Coronary artery (tissue), 2 donors: ENCODE measurements at regions not wholly inside any gene's neighbourhood (a gene's known extent, or its start where the extent isn't known, plus 50 kb on each side); places are given as distances from the start of the nearest gene placed in this dataset.

Experiments
- DNase-seq: peaks from one replicate; pipeline ENCODE4 v3.0.0-alpha.2; 2017; ENCODE audit warnings: low spot score
- H3K27ac ChIP-seq, 2 donors: fragments of 200-600 bp; sonication (generic); one replicate each; pipeline ENCODE4 v1.5.1; 2016 to 2019
- H3K4me3 ChIP-seq: fragments of 200-600 bp; sonication (generic); 2 replicates; pipeline ENCODE4 v1.5.1; 2016; ENCODE audit warnings: mild to moderate bottlenecking, moderate library complexity
- CTCF ChIP-seq: fragments of 200-600 bp; sonication (generic); IDR thresholded peaks from one replicate; pipeline ENCODE4 v1.5.1; 2019; ENCODE audit warnings: antibody characterized with exemption

DNA sequence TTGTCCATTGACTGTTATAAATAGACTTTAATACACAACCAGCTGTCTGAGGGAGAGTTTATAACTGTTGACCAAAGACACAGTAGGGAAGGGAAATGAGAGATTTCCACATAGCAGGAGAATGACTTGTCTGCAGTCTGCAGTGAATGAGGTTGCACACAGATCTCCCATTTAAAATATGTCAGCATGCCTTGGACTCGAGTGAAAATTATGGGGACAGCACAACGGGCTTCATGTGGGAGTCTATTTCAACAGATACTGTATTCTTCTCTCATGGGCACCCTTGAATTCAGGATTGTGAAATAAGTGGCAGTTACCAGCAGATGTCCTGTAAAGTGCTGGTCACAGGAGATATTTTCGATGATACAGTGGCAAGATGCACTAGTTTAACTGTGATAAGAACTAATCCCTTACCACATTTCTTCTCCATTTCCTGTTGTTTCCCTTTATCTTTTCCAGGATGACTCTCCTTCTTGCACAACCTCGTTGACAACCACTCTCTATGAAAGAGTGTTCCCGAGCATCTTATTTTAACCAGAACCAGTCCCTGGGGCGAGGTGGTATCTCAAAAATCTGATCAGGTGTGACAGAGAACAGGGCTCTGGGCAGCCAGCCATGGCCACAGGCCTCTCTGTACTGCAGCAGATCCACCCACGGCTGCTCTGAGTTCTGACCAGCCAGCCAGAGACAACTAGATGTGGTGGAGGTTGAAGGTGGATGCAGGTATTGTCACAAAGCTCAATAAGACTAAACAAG, 51.5 kb upstream of the MAP3K1 start:
- no peak for DNase-seq
- no peak for TF ChIP-seq CTCF
- H3K4me3 ChIP-seq: no peak overlapping the region
- no peak overlapping the region for H3K27ac ChIP-seq

DNA sequence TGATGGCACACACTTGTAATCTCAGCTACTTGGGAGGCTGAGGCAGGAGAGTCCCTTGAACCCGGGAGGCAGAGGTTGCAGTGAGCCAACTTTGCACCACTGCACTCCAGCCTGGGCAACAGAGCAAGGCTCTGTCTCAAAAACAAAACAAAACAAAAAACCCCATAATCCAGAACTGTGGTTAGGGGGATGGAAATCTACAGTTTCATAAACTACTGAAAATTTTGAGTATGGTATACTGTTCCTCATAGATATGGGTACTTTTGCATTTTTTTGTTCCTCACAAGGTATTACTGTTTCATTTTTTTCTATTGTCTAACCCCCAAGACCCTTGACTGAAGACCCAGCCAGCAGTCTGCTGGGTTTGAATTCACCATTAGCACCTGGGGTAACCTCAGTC, 52.2 kb upstream of the MAP3K1 start:
- Histone ChIP-seq H3K27ac (no peak overlapping the region), H3K4me3 (no peak overlapping the region)
- TF ChIP-seq CTCF: no peak
- DNase-seq: no peak

DNA sequence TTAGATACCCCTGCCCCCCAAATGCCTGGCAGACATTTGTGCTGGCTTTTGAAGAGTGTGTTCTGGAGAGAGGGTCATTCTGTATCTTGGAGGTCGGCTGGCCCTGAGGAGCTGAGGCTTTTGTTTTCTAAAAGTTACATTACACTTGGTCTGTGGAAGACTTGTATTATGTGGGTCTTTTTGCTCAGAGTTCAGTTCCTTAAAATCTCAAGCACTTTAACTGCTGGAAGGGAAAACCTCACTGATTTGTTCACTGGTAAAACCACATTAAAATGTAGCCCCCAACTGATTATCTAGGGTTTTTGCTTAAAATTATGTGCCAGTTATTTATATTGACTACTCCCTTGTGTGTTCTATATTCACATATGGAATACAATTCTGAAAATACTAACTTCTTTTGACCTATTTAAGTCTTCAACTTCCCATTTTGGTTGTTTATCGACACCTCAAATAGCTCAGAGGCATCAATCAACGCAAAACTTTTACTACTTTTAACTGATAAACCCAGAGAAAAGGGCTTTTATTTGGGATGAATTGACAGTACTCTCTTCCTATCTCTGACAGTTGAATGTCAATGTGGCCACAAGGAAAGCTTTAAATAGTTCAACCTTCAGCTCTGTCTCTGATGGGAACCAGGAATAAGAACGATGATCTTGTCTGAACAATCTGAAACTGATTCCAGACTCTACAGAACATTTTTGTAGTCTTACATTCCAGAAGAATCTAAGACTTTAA, 54.0 kb upstream of the MAP3K1 start:
- TF ChIP-seq CTCF: no peak
- no peak overlapping the region for H3K27ac ChIP-seq
- no peak for DNase-seq
- H3K4me3 ChIP-seq: no peak overlapping the region

GRCh38 chr5:56760723-56761122, 54.6 kb upstream of the MAP3K1 start:
- no peak overlapping the region for H3K27ac ChIP-seq
- DNase-seq: no peak

DNA sequence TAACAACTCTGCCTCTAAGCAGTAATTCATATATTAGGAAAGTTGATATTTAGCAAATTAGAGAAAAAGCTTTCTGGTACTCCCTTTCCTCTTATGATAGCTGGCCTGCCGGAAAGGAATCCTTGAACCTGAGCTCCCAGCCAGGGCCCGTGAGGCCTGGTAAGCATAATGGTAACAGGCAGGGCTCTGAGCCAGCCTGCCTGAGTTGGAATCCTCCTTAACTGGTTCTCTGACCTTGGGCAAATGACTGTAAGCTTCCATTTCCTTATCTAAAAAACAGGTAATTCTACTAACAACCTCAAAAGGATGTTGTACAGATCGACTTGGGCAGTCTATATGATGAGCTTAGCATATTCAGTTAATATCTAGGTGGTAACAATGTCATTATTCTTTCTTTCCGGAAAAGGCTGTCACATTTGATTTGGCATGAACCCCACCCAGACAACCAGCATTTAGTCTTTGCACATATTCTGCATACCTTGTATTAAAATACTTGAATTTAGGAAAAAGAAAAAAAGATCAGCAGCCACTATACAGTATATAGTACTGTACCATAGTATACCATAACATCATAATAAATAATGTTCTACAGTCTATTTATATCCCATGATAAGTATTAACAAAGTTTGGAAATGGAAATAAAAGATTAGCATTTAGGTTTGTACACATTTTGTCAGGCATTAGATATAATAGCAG, 55.7 kb upstream of the MAP3K1 start:
- Histone ChIP-seq H3K4me3 (no peak overlapping the region), H3K27ac (no peak overlapping the region)
- DNase-seq: no peak
- TF ChIP-seq CTCF: no peak

More at GRCh38 chr5:56760723-56761122, 54.6 kb upstream of the MAP3K1 start:
- no peak for TF ChIP-seq CTCF
- no peak overlapping the region for H3K4me3 ChIP-seq

DNA sequence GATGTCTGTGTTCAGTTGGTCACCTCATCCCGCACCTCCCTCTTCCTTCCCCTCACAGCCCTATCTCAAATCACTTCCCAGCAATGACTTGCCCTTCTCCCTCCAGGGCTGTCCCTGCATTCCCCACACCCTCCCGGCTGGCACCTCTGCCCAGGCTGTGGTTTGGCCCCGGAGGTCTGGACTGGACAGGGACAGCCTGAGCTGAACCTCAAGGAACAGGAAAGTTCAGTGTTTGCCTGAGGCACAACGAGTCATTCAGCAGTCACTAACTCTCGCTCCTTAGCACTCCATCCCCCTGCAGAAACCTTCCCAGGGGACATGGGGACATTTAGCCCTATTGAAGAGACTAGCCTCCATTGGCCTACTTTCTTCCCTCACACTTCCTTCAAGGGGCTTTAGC, 58.3 kb upstream of the MAP3K1 start:
- no peak overlapping the region for H3K27ac ChIP-seq
- no peak for DNase-seq
- H3K4me3 ChIP-seq: no peak overlapping the region
- TF ChIP-seq CTCF: no peak
